Lower leg skin (tissue), 3 donors: ENCODE measurements at regions not wholly inside any gene's neighbourhood (a gene's known extent, or its start where the extent isn't known, plus 50 kb on each side); places are given as distances from the start of the nearest gene placed in this dataset.

Source experiments
- POLR2A ChIP-seq, 2 donors: fragments of 450-650 bp; IDR thresholded peaks; one replicate each; pipeline ENCODE4 v1.6.1; 2016 to 2017; ENCODE audit warnings: antibody characterized with exemption in 2 of 2, mild to moderate bottlenecking in 1 of 2, moderate library complexity in 1 of 2
- TF ChIP-seq, protein P1 (sequence below), 3 donors: fragments of 450-650 bp; IDR thresholded peaks; one replicate each; pipeline ENCODE4 v1.5.1; 2016; ENCODE audit warnings: antibody characterized with exemption in 3 of 3, mild to moderate bottlenecking in 3 of 3, moderate library complexity in 2 of 3

DNA sequence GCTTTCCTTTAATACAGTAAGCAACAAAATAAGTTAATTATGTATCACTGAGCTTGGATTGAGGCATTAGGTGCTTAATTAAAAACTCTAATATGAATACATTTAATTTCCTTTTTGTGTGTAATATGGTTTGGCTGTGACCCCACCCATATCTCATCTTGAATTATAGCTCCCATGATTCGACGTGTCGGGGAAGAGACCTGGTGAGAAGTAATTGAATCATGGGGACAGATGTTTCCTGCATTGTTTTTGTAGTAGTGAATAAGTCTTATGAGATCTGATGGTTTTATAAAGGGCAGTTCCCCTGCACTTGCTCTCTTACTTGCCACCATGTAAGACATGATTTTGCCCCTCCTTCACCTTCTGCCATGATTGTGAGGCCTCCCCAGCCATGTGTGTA is 325.4 kb upstream of the CDH7 start:
- TF ChIP-seq, protein P1, sequence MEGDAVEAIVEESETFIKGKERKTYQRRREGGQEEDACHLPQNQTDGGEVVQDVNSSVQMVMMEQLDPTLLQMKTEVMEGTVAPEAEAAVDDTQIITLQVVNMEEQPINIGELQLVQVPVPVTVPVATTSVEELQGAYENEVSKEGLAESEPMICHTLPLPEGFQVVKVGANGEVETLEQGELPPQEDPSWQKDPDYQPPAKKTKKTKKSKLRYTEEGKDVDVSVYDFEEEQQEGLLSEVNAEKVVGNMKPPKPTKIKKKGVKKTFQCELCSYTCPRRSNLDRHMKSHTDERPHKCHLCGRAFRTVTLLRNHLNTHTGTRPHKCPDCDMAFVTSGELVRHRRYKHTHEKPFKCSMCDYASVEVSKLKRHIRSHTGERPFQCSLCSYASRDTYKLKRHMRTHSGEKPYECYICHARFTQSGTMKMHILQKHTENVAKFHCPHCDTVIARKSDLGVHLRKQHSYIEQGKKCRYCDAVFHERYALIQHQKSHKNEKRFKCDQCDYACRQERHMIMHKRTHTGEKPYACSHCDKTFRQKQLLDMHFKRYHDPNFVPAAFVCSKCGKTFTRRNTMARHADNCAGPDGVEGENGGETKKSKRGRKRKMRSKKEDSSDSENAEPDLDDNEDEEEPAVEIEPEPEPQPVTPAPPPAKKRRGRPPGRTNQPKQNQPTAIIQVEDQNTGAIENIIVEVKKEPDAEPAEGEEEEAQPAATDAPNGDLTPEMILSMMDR (IDR thresholded peaks at IDR 0.05), result no peak
- no peak for TF ChIP-seq POLR2A (IDR thresholded peaks at IDR 0.05)
